ENCODE measurements at regions not wholly inside any gene's neighbourhood (a gene's known extent, or its start where the extent isn't known, plus 50 kb on each side); places are given as distances from the start of the nearest gene placed in this dataset.
"Not testable (repeated sequence)": the region's sequence is repeated elsewhere in the genome, so short reads cannot be mapped to it uniquely, and the experiment has no call there.

- Histone ChIP-seq H3K27me3 (ENCODE audit: control insufficient read depth, insufficient read depth, low read length) (no peaks in the 10 kb centered on the region), H3K4me3 (ENCODE audit: low read depth, low read length) (no peak overlapping the region), H3K27ac (ENCODE audit: low read depth, low read length) (no peak overlapping the region), H3K9me3 (ENCODE audit: control insufficient read depth, insufficient read depth, low read length) (peaks cover 5% of the 10 kb centered on the region; the same call in 1 of the 2 replicates)
- ChIA-PET CTCF (no interaction called here), POLR2A (no interaction called here)
- TF ChIP-seq CTCF (IDR thresholded peaks at IDR 0.05; ENCODE audit: low read depth, low read length) = no peak
- no peak for DNase-seq (ENCODE audit: low read depth, low spot score)
These were observed 1131.8 kb upstream of the TMPRSS15 start for GRCh38 chr21:19535356-19535755.

GRCh38 chr21:19537116-19537515, 1133.5 kb upstream of the TMPRSS15 start:
- H3K9me3 ChIP-seq (ENCODE audit: control insufficient read depth, insufficient read depth, low read length) = peaks cover 5% of the 10 kb centered on the region; the same call in 1 of the 2 replicates
- CTCF ChIA-PET = no interaction called here
- TF ChIP-seq CTCF (IDR thresholded peaks at IDR 0.05; ENCODE audit: low read depth, low read length) = no peak
- no peak for DNase-seq (ENCODE audit: low read depth, low spot score)
- H3K27ac ChIP-seq (ENCODE audit: low read depth, low read length) = no peak overlapping the region
- H3K27me3 ChIP-seq (ENCODE audit: control insufficient read depth, insufficient read depth, low read length) = no peaks in the 10 kb centered on the region
- POLR2A ChIA-PET = no interaction called here
- no peak overlapping the region for H3K4me3 ChIP-seq (ENCODE audit: low read depth, low read length)

GRCh38 chr21:19540287-19540686, 1136.7 kb upstream of the TMPRSS15 start:
- no peaks in the 10 kb centered on the region for H3K27me3 ChIP-seq (ENCODE audit: control insufficient read depth, insufficient read depth, low read length)
- no peak overlapping the region for H3K27ac ChIP-seq (ENCODE audit: low read depth, low read length)
- peaks cover 8% of the 10 kb centered on the region for H3K9me3 ChIP-seq (ENCODE audit: control insufficient read depth, insufficient read depth, low read length)
- no peak overlapping the region for H3K4me3 ChIP-seq (ENCODE audit: low read depth, low read length)
- DNase-seq (ENCODE audit: low read depth, low spot score) = no peak
- no peak for TF ChIP-seq CTCF (IDR thresholded peaks at IDR 0.05; ENCODE audit: low read depth, low read length)
- CTCF ChIA-PET = no interaction called here
- POLR2A ChIA-PET = no interaction called here

GRCh38 chr21:19541602-19542001, 1138.0 kb upstream of the TMPRSS15 start:
- TF ChIP-seq CTCF (IDR thresholded peaks at IDR 0.05; ENCODE audit: low read depth, low read length) = no peak
- Histone ChIP-seq H3K4me3 (ENCODE audit: low read depth, low read length) (no peak overlapping the region), H3K9me3 (ENCODE audit: control insufficient read depth, insufficient read depth, low read length) (peaks cover 11% of the 10 kb centered on the region), H3K27me3 (ENCODE audit: control insufficient read depth, insufficient read depth, low read length) (no peaks in the 10 kb centered on the region), H3K27ac (ENCODE audit: low read depth, low read length) (no peak overlapping the region)
- DNase-seq (ENCODE audit: low read depth, low spot score) = no peak
- CTCF ChIA-PET = no interaction called here
- POLR2A ChIA-PET = no interaction called here

- CTCF ChIA-PET; POLR2A ChIA-PET; H3K27me3 ChIP-seq (ENCODE audit: control insufficient read depth, insufficient read depth, low read length); DNase-seq (ENCODE audit: low read depth, low spot score); H3K4me3 ChIP-seq (ENCODE audit: low read depth, low read length); H3K27ac ChIP-seq (ENCODE audit: low read depth, low read length): not testable (repeated sequence)
- peaks cover 11% of the 10 kb centered on the region for H3K9me3 ChIP-seq (ENCODE audit: control insufficient read depth, insufficient read depth, low read length)
These were observed 1140.9 kb upstream of the TMPRSS15 start for GRCh38 chr21:19544493-19544892.

Data from AG04450 (cell line).